ENCODE measurements at regions not wholly inside any gene's neighbourhood (a gene's known extent, or its start where the extent isn't known, plus 50 kb on each side); places are given as distances from the start of the nearest gene placed in this dataset.
"Not testable (repeated sequence)": the region's sequence is repeated elsewhere in the genome, so short reads cannot be mapped to it uniquely, and the experiment has no call there.

- no peak for FAIRE-seq
Measured at GRCh38 chr20:4335722-4336121, 86.6 kb upstream of the ADRA1D start.

GRCh38 chr20:4332121-4332860 lies 83.2 kb upstream of the ADRA1D start:
- FAIRE-seq, result no peak

GRCh38 chr20:4330011-4330410 lies 80.9 kb upstream of the ADRA1D start:
- no peak for FAIRE-seq

- FAIRE-seq, result no peak
Measured at GRCh38 chr20:4329232-4329631, 80.1 kb upstream of the ADRA1D start.

GRCh38 chr20:4328541-4328940 lies 79.5 kb upstream of the ADRA1D start:
- no peak for FAIRE-seq

- FAIRE-seq, result no peak
Measured at GRCh38 chr20:4327956-4328355, 78.9 kb upstream of the ADRA1D start.

- FAIRE-seq, result no peak
Measured at GRCh38 chr20:4326195-4327065, 77.3 kb upstream of the ADRA1D start.

GRCh38 chr20:4325548-4326187 lies 76.6 kb upstream of the ADRA1D start:
- FAIRE-seq, result no peak

GRCh38 chr20:4324611-4325243 lies 75.6 kb upstream of the ADRA1D start:
- no peak for FAIRE-seq

GRCh38 chr20:4322499-4322898 lies 73.4 kb upstream of the ADRA1D start:
- FAIRE-seq, result no peak

GRCh38 chr20:4320291-4320690 lies 71.2 kb upstream of the ADRA1D start:
- FAIRE-seq, result no peak

GRCh38 chr20:4318891-4319290 lies 69.8 kb upstream of the ADRA1D start:
- no peak for FAIRE-seq

- FAIRE-seq, result not testable (repeated sequence)
Measured at GRCh38 chr20:4310616-4311015, 61.5 kb upstream of the ADRA1D start.

GRCh38 chr20:4306206-4306605 lies 57.1 kb upstream of the ADRA1D start:
- no peak for FAIRE-seq

GRCh38 chr20:4305091-4305490 lies 56.0 kb upstream of the ADRA1D start:
- no peak for FAIRE-seq

- FAIRE-seq, result no peak
Measured at GRCh38 chr20:4304601-4305000, 55.5 kb upstream of the ADRA1D start.

GRCh38 chr20:4303136-4303535 lies 54.0 kb upstream of the ADRA1D start:
- FAIRE-seq, result no peak

- FAIRE-seq, result no peak
Measured at GRCh38 chr20:4300921-4301320, 51.8 kb upstream of the ADRA1D start.

GRCh38 chr20:4300401-4300800 lies 51.3 kb upstream of the ADRA1D start:
- no peak for FAIRE-seq

- FAIRE-seq, result no peak
Measured at GRCh38 chr20:4299773-4300172, 50.7 kb upstream of the ADRA1D start.

GRCh38 chr20:4299216-4299615 lies 50.1 kb upstream of the ADRA1D start:
- FAIRE-seq, result no peak

Data from colon (tissue), 2 donors.